ENCODE measurements at regions not wholly inside any gene's neighbourhood (a gene's known extent, or its start where the extent isn't known, plus 50 kb on each side); places are given as distances from the start of the nearest gene placed in this dataset.

- no peak overlapping the region for H3K4me3 ChIP-seq
- H3K4me2 ChIP-seq = no peak overlapping the region
- no peak for TF ChIP-seq Cebpa-rat (IDR thresholded peaks at IDR 0.05)
- H3K9me3 ChIP-seq = peaks cover 15% of the 10 kb centered on the region
- H3K4me1 ChIP-seq = peaks cover 6% of the 10 kb centered on the region; the same call in 1 of the 2 replicates
- no peaks in the 10 kb centered on the region for H3K36me3 ChIP-seq
- no peak overlapping the region for H3K9ac ChIP-seq
- H3K27me3 ChIP-seq = no peaks in the 10 kb centered on the region
- H3K27ac ChIP-seq = no peak overlapping the region
- H4K20me1 ChIP-seq = no peaks in the 10 kb centered on the region
Measured at GRCh38 chr5:174995827-174996226, 271.4 kb downstream of the MSX2 start.

DNA sequence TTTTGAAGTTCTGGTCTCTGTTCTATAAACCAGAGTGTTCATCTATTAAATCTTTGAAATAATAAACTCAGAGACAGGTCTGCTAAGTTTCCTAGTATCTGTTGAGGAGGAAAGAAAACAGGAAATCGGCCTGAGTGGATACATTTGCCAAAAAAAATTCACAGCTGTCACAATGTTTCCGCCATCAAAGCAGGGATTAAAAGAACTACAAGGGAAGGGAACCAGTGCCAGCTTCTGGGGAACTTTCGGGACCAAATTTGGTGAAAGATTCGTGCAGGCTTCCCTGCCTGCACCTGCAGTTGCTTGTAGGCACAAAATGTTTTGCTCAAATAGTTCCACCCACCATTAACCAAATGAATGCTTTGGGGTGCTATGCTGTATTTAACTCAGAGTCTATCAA is 267.5 kb downstream of the MSX2 start:
- Histone ChIP-seq H3K27ac (no peak overlapping the region), H3K4me3 (no peak overlapping the region), H4K20me1 (no peaks in the 10 kb centered on the region), H3K4me2 (no peak overlapping the region), H3K9ac (no peak overlapping the region), H3K36me3 (no peaks in the 10 kb centered on the region), H3K9me3 (no peaks in the 10 kb centered on the region), H3K27me3 (no peaks in the 10 kb centered on the region), H3K4me1 (peaks cover 6% of the 10 kb centered on the region; the same call in 1 of the 2 replicates)
- no peak for TF ChIP-seq Cebpa-rat (IDR thresholded peaks at IDR 0.05)

DNA sequence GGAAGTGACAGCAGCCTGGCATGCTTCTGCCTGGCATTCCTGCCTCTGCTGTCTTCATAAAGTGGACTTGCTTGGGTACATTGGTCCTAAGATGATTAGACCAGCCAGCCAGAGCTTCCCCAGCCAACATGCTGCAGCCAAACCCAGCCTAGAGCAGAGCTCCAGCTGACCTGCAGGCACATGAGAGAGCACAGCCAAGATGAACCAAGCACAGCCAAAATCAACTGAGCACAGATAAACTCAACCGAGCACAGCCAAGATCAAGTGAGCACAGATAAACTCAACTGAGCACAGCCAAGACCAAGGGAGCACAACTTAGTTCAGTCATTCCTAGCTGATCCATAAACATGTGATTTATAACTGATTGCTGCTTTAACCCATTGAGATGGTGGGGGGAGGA is 266.5 kb downstream of the MSX2 start:
- TF ChIP-seq Cebpa-rat (IDR thresholded peaks at IDR 0.05) = no peak
- no peaks in the 10 kb centered on the region for H3K9me3 ChIP-seq
- no peaks in the 10 kb centered on the region for H4K20me1 ChIP-seq
- no peak overlapping the region for H3K4me2 ChIP-seq
- H3K4me1 ChIP-seq = peaks cover 6% of the 10 kb centered on the region; the same call in 1 of the 2 replicates
- no peak overlapping the region for H3K27ac ChIP-seq
- no peak overlapping the region for H3K4me3 ChIP-seq
- no peaks in the 10 kb centered on the region for H3K36me3 ChIP-seq
- H3K9ac ChIP-seq = no peak overlapping the region
- no peaks in the 10 kb centered on the region for H3K27me3 ChIP-seq

GRCh38 chr5:174987443-174988012 is 263.1 kb downstream of the MSX2 start:
- no peak overlapping the region for H3K9ac ChIP-seq
- no peak overlapping the region for H3K4me2 ChIP-seq
- no peaks in the 10 kb centered on the region for H3K9me3 ChIP-seq
- no peaks in the 10 kb centered on the region for H4K20me1 ChIP-seq
- H3K27me3 ChIP-seq = no peaks in the 10 kb centered on the region
- peaks cover 6% of the 10 kb centered on the region; the same call in 1 of the 2 replicates for H3K4me1 ChIP-seq
- no peaks in the 10 kb centered on the region for H3K36me3 ChIP-seq
- no peak overlapping the region for H3K27ac ChIP-seq
- H3K4me3 ChIP-seq = no peak overlapping the region
- TF ChIP-seq Cebpa-rat (IDR thresholded peaks at IDR 0.05) = no peak

GRCh38 chr5:174984863-174985262 is 260.5 kb downstream of the MSX2 start:
- no peak for TF ChIP-seq Cebpa-rat (IDR thresholded peaks at IDR 0.05)
- H3K27me3 ChIP-seq = no peaks in the 10 kb centered on the region

DNA sequence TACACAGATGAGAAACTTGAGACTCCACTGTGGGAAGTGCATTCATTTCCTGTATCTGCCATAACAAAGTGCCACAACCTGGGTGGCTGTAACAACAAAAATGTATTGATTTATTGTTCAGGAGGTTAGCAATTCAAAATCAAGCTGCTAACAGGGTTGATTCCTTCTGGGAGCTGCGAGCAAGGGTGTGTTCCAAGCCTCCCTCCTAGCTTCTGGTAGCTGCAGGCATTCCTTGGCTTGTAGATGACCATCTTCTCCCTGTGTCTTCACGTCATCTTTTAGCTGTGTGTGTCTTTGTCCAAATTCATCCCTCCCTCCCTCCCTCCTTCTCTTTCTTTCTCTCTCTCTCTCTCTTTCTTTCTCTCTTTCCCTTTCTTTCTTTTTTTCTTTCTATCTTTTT is 258.1 kb downstream of the MSX2 start:
- TF ChIP-seq Cebpa-rat (IDR thresholded peaks at IDR 0.05) = no peak
- no peak overlapping the region for H3K9ac ChIP-seq
- H3K36me3 ChIP-seq = no peaks in the 10 kb centered on the region
- no peak overlapping the region for H3K4me2 ChIP-seq
- H3K4me1 ChIP-seq = no peaks in the 10 kb centered on the region
- no peaks in the 10 kb centered on the region for H3K9me3 ChIP-seq
- no peaks in the 10 kb centered on the region for H3K27me3 ChIP-seq
- H4K20me1 ChIP-seq = no peaks in the 10 kb centered on the region
- H3K4me3 ChIP-seq = no peak overlapping the region
- no peak overlapping the region for H3K27ac ChIP-seq

More at GRCh38 chr5:174984863-174985262, 260.5 kb downstream of the MSX2 start:
- peaks cover 6% of the 10 kb centered on the region; the same call in 1 of the 2 replicates for H3K4me1 ChIP-seq
- no peak overlapping the region for H3K4me2 ChIP-seq
- no peaks in the 10 kb centered on the region for H3K36me3 ChIP-seq
- no peaks in the 10 kb centered on the region for H4K20me1 ChIP-seq
- H3K9ac ChIP-seq = no peak overlapping the region
- H3K4me3 ChIP-seq = no peak overlapping the region
- H3K27ac ChIP-seq = no peak overlapping the region
- H3K9me3 ChIP-seq = no peaks in the 10 kb centered on the region

DNA sequence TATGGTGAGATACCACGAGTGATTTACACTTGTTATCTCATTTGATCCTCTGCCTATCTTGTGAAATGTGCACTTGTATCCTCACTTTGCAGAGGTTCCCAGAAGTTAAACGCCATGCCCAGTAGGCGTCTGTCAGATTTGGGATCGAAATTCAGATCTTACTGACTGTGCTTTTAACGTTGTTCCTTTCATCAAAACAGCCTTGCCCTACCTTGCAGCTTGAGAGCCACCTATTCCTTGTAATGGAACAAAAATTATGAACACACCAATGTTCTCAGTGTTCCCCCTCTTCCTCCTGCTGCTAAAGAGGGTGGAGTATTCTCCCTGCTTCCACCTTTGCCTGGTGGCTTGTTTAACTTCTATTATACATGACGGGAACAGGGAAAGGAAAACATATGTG is 257.0 kb downstream of the MSX2 start:
- Histone ChIP-seq H3K4me1 (no peaks in the 10 kb centered on the region), H3K36me3 (no peaks in the 10 kb centered on the region), H3K27me3 (no peaks in the 10 kb centered on the region), H3K4me3 (no peak overlapping the region), H4K20me1 (no peaks in the 10 kb centered on the region), H3K9me3 (no peaks in the 10 kb centered on the region), H3K9ac (no peak overlapping the region), H3K4me2 (no peak overlapping the region), H3K27ac (no peak overlapping the region)
- TF ChIP-seq Cebpa-rat (IDR thresholded peaks at IDR 0.05) = no peak

- no peak for TF ChIP-seq Cebpa-rat (IDR thresholded peaks at IDR 0.05)
- H3K9me3 ChIP-seq = no peaks in the 10 kb centered on the region
- H3K4me3 ChIP-seq = no peak overlapping the region
- H3K4me1 ChIP-seq = no peaks in the 10 kb centered on the region
- no peaks in the 10 kb centered on the region for H4K20me1 ChIP-seq
- H3K4me2 ChIP-seq = no peak overlapping the region
- H3K27ac ChIP-seq = no peak overlapping the region
- H3K9ac ChIP-seq = no peak overlapping the region
- no peaks in the 10 kb centered on the region for H3K36me3 ChIP-seq
- no peaks in the 10 kb centered on the region for H3K27me3 ChIP-seq
Measured at GRCh38 chr5:174980952-174981351, 256.6 kb downstream of the MSX2 start.

GRCh38 chr5:174972291-174972690 is 247.9 kb downstream of the MSX2 start:
- H3K4me2 ChIP-seq = no peak overlapping the region

GRCh38 chr5:174971210-174971609 is 246.8 kb downstream of the MSX2 start:
- Histone ChIP-seq H3K4me3 (no peak overlapping the region), H3K9me3 (peaks cover 15% of the 10 kb centered on the region), H3K9ac (no peak overlapping the region), H3K4me2 (no peak overlapping the region), H4K20me1 (no peaks in the 10 kb centered on the region), H3K4me1 (no peaks in the 10 kb centered on the region), H3K27me3 (no peaks in the 10 kb centered on the region), H3K36me3 (no peaks in the 10 kb centered on the region), H3K27ac (no peak overlapping the region)
- no peak for TF ChIP-seq Cebpa-rat (IDR thresholded peaks at IDR 0.05)

More at GRCh38 chr5:174972291-174972690, 247.9 kb downstream of the MSX2 start:
- Histone ChIP-seq H3K27ac (no peak overlapping the region), H3K9ac (no peak overlapping the region), H3K27me3 (no peaks in the 10 kb centered on the region), H3K4me1 (no peaks in the 10 kb centered on the region), H3K4me3 (no peak overlapping the region), H3K36me3 (no peaks in the 10 kb centered on the region), H3K9me3 (peaks cover 4% of the 10 kb centered on the region; the same call in 1 of the 2 replicates), H4K20me1 (no peaks in the 10 kb centered on the region)
- TF ChIP-seq Cebpa-rat (IDR thresholded peaks at IDR 0.05) = no peak

GRCh38 chr5:174970502-174970901 is 246.1 kb downstream of the MSX2 start:
- Histone ChIP-seq H4K20me1 (no peaks in the 10 kb centered on the region), H3K4me1 (no peaks in the 10 kb centered on the region), H3K27ac (no peak overlapping the region), H3K4me3 (no peak overlapping the region), H3K9me3 (peaks cover 22% of the 10 kb centered on the region), H3K9ac (no peak overlapping the region), H3K36me3 (no peaks in the 10 kb centered on the region), H3K4me2 (no peak overlapping the region), H3K27me3 (no peaks in the 10 kb centered on the region)
- TF ChIP-seq Cebpa-rat (IDR thresholded peaks at IDR 0.05) = no peak
